Stimulated activated CD4-positive, alpha-beta T cell treated with anti-CD3 and anti-CD28 coated beads, Interleukin-12 subunit alpha, Interleukin-12 subunit beta, amount 100 ng/mL, for 4 hours (primary cell): ENCODE measurements at regions not wholly inside any gene's neighbourhood (a gene's known extent, or its start where the extent isn't known, plus 50 kb on each side); places are given as distances from the start of the nearest gene placed in this dataset.
"Not testable (repeated sequence)": the region's sequence is repeated elsewhere in the genome, so short reads cannot be mapped to it uniquely, and the experiment has no call there.

Experiments
- DNase-seq: peaks from one replicate; pipeline ENCODE4 v3.0.0-alpha.2; 2020

GRCh38 chr1:115450501-115451040 lies 112.5 kb upstream of the NGF start:
- DNase-seq = no peak

GRCh38 chr1:115448282-115449044 lies 110.4 kb upstream of the NGF start:
- no peak for DNase-seq

GRCh38 chr1:115447672-115448071 lies 109.6 kb upstream of the NGF start:
- no peak for DNase-seq

DNA sequence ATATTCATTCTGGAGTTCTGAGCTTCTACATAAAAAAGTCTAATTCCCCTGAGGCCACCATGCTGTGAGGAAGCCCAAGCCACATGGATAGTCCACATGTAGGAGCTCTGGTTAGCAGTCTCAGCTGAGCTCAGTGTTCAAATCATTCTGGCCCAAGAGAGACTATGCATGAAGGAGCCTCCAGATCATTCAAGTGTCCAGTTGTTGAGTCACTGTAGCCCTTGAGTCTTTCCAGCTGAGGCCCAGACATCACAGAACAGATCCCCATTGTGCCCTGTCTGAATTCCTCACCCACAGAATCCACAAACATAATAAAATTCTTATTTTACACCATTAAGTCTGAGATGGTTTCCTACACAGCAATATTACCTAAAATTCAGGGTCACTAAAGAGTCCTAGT lies 107.0 kb upstream of the NGF start:
- no peak for DNase-seq

DNA sequence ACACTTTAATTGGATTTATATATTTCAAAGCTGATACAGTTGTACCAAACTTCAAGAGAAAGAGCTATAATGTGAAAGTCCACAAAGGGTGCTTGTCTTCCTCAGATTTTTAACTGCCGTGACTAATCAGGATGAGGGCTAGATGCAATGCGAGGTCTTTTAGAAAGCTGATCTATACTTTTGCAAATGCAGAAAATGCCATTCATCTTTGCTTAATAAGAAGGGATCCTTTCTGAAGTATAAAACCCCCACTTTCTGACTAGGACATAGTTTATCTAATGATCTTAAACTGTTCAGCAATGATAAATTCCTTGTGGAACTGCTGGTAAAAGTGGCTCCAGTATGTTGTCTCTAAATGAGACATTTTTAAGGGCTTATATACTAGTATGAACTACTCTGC lies 102.7 kb upstream of the NGF start:
- DNase-seq = no peak

GRCh38 chr1:115439520-115439919 lies 101.5 kb upstream of the NGF start:
- DNase-seq = not testable (repeated sequence)

DNA sequence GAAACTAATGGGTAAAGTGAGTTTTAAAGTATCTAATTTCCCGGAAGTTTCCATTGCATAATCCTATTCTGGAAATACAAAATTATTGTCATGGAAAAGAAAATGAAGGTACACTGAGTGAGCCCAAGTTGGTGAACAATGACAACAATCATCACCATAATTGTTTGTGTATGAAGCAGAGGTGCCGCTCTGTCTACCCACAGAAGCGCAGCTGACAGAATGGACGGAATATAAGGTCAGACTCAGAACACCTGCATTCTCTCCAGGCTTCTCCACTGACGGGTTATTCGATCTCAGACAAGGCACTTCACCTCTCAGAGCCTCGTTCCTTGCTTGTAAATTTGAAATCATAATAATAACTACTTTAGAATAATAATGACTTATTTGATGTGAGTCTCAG lies 99.1 kb upstream of the NGF start:
- DNase-seq = no peak

GRCh38 chr1:115436596-115436995 lies 98.5 kb upstream of the NGF start:
- no peak for DNase-seq

DNA sequence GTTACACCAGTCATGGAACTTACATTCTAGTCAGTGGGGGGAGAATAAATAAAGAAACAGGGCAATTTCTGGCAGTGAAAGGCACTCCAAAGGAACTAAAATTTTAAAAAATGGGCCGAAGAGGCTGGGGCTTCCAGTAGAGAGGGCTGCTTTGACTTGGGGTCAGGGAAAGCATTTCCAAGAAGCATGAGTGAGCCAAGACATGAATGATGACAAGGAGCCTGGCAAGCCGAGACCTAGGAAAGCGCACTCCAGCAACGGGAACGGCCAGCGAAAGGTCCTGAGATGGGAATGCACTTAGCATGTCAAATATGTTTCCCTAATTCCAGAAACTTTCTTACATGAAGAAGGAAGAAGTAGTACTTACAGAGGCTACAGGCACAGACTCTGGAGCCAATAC lies 95.4 kb upstream of the NGF start:
- no peak for DNase-seq

DNA sequence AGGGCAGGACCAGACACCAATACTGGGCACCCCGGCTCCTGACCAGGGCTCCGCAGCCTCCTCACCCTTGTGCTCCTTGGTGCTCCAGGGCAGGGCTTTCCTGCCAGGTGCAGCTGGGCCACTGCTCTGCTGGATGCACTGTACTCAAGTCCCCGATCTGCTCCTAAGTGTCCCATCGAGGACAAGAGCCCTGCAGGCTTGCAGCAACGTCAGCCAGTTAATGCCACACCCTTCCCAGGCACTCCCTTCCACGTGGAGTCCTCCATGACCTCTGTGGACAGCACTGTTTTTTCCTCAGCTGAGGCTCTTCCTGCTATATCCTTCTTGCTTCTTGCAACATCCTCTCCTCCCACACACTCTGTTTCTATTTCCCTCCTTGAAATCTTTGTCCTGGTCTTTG lies 94.0 kb upstream of the NGF start:
- no peak for DNase-seq

DNA sequence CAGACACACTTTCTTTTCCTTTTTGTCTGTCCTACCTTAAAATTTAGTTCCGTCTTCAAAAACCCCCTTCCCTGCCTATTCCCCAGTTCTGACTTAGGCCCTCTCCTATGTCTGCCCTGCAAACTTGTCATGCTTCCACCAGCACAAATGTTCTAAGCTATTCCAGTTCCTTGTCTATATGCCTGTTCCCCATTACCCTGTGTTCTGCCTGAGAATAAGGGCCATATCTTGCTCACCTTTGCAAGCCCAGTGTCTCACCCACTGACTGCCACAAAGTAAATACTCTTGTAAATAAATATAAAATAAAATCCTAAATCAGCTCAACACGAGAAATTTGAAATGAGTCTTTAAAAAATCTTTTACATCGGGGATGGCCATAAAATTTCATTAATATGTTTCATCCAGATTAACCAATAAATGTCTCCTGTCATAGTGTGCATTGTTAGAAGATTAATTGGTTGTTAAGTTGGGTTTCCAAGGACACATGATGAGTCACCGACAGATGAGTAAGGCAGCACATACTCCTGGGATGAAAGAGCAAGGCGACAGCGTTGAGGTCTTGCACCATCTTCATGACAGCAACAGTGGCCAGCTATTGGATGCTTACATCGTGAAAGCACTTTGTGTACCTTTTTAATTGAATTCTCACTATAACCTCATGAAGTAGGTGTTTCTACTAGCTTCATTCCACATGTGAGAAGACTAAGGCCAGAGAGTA lies 92.6 kb upstream of the NGF start:
- DNase-seq = no peak

- no peak for DNase-seq
These were observed 91.8 kb upstream of the NGF start for GRCh38 chr1:115429884-115430283.

- DNase-seq = no peak
These were observed 91.2 kb upstream of the NGF start for GRCh38 chr1:115429241-115429640.

GRCh38 chr1:115428676-115429075 lies 90.6 kb upstream of the NGF start:
- no peak for DNase-seq

DNA sequence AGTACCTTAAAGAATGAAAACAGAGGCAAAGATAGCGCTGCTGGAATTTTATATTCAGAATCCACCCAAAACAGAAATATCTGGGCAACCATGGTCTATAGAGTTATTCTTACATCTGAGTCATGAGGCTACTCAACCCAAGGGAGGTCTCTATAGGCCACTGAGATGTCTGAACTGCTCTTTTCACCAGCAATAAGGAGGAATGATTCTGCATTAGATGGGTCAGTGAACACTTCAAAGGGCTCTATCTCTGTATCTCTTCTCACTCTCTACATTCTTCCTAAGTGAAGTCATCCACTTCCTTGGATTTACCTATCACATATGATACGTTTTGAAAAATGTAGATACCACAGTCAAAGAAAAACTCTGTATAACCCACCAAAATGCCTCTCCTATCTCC lies 90.2 kb upstream of the NGF start:
- no peak for DNase-seq

GRCh38 chr1:115426956-115427355 lies 88.9 kb upstream of the NGF start:
- DNase-seq = no peak

DNA sequence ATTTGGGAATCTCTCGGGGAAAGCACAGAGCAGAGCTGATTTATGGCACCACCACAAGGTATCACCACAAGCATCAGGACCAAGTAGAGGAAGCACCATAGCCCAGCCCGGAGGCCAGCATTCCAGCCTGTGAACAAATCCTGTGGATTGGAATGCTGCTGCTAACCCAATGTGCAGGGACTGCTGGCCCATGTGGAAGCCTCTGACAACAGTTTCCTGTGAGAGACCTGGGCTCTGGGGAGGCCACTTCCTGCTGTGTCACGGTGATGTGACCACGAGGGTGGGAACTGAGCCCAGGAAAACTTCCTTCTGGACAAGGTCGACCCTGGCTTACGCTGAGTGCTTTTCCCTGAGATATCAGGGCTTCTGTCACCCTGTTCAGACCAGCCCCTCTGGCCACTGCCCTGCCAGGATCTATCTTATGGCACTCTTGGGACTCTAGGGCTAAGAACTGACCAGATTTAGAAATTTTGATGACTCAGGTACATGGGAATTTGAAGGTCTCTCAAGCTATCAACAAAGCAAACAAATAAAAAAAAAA lies 88.3 kb upstream of the NGF start:
- DNase-seq = no peak

DNA sequence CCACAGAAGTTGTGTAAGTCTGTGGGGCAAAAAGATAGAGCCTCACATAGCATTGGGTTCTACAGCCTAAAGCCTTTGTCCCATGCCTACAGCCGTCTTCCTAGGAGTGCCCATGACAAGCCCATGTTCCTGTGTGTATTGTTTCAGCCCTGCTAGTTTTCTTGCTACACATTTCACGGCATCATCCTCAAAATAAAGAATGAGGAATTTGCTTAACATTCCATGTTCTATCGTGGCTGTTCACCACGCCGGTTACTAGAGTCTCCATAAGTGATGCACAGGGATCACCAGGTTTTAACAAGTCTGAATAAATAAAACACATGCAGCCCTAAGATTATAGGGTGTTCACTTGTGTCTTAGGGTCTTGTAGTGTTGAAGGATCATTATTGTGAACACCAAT lies 87.4 kb upstream of the NGF start:
- DNase-seq = no peak

GRCh38 chr1:115423776-115424175 lies 85.7 kb upstream of the NGF start:
- no peak for DNase-seq

GRCh38 chr1:115419571-115419970 lies 81.5 kb upstream of the NGF start:
- DNase-seq = no peak

- no peak for DNase-seq
These were observed 75.6 kb upstream of the NGF start for GRCh38 chr1:115413621-115414020.

- no peak for DNase-seq
These were observed 75.2 kb upstream of the NGF start for GRCh38 chr1:115413208-115413607.

DNA sequence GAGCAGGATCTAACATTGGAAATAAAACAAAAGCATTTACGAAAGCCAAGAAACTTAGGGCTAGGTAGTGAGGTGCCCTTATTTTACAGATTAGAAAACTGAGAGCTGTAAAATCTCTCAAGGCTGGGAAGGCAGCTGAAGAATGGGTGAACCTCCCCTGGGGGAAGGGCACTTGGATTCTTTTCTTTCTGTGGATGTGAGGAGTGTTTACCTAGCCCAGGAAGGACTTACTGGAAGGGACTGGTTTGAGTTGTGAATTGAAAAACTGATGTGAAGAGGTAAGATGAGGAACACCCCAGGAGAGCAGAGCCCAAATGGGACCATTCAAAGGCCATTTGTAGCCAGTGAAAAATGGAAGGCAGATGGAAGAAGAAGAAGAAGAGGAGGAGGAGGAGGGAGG lies 74.7 kb upstream of the NGF start:
- no peak for DNase-seq

GRCh38 chr1:115412286-115412685 lies 74.2 kb upstream of the NGF start:
- DNase-seq = no peak
